H9 (cell line): ENCODE measurements at regions not wholly inside any gene's neighbourhood (a gene's known extent, or its start where the extent isn't known, plus 50 kb on each side); places are given as distances from the start of the nearest gene placed in this dataset.

Experiments
- DNase-seq: peaks from one replicate; pipeline ENCODE4 v3.0.0-alpha.2; 2017
- H2AFZ ChIP-seq: one replicate; pipeline ENCODE4 v1.6.1; 2013; ENCODE audit warnings: mild to moderate bottlenecking, low read length, control low read depth, moderate library complexity
- H2AK5ac ChIP-seq: 2 replicates; pipeline ENCODE4 v1.6.1; 2013; ENCODE audit warnings: low read length, control low read depth, mixed read lengths; ENCODE audit not compliant: insufficient read length
- H2BK120ac ChIP-seq: one replicate; pipeline ENCODE4 v1.6.1; 2013; ENCODE audit warnings: low read depth, mild to moderate bottlenecking, low read length, control low read depth, inconsistent platforms; ENCODE audit not compliant: poor library complexity, severe bottlenecking
- H2BK12ac ChIP-seq: 2 replicates; pipeline ENCODE4 v1.6.1; 2013; ENCODE audit warnings: low read length, control low read depth, mixed read lengths, low read depth; ENCODE audit not compliant: insufficient read length
- H2BK15ac ChIP-seq: 2 replicates; pipeline ENCODE4 v1.6.1; 2013; ENCODE audit warnings: low read depth, low read length, control low read depth
- H2BK20ac ChIP-seq: one replicate; pipeline ENCODE4 v1.6.1; 2013; ENCODE audit warnings: low read depth, mild to moderate bottlenecking, low read length, control low read depth, inconsistent platforms; ENCODE audit not compliant: poor library complexity, severe bottlenecking
- H2BK5ac ChIP-seq: 2 replicates; pipeline ENCODE4 v1.6.1; 2013; ENCODE audit warnings: low read length, control low read depth, mixed read lengths; ENCODE audit not compliant: insufficient read length
- H3K14ac ChIP-seq: 2 replicates; pipeline ENCODE4 v1.6.1; 2013; ENCODE audit warnings: low read length, control low read depth; ENCODE audit not compliant: insufficient read depth
- H3K18ac ChIP-seq: 2 replicates; pipeline ENCODE4 v1.6.1; 2013; ENCODE audit warnings: low read depth, mild to moderate bottlenecking, mixed read lengths, low read length, control low read depth; ENCODE audit not compliant: insufficient read length
- H3K23ac ChIP-seq: 2 replicates; pipeline ENCODE4 v1.6.1; 2013; ENCODE audit warnings: low read length, control low read depth, mixed read lengths, low read depth; ENCODE audit not compliant: insufficient read length
- H3K23me2 ChIP-seq: 2 replicates; pipeline ENCODE4 v1.6.1; 2013; ENCODE audit warnings: low read depth, mild to moderate bottlenecking, mixed read lengths, low read length, control low read depth; ENCODE audit not compliant: insufficient read length, poor library complexity, severe bottlenecking
- H3K27ac ChIP-seq: 2 replicates; pipeline ENCODE4 v1.5.1; 2013; ENCODE audit warnings: low read length, control low read depth, mixed read lengths, low read depth; ENCODE audit not compliant: insufficient read length
- H3K27me3 ChIP-seq: 2 replicates; pipeline ENCODE4 v1.6.1; 2013; ENCODE audit warnings: low read length, control low read depth, inconsistent platforms; ENCODE audit not compliant: insufficient read depth
- H3K4ac ChIP-seq: 2 replicates; pipeline ENCODE4 v1.6.1; 2013; ENCODE audit warnings: low read depth, mild to moderate bottlenecking, control low read depth, inconsistent platforms, low read length, moderate library complexity
- H3K4me1 ChIP-seq: 2 replicates; pipeline ENCODE4 v1.6.1; 2013; ENCODE audit warnings: low read length, control low read depth, inconsistent platforms; ENCODE audit not compliant: insufficient read depth
- H3K4me2 ChIP-seq: 2 replicates; pipeline ENCODE4 v1.6.1; 2013; ENCODE audit warnings: low read length, control low read depth, mixed read lengths; ENCODE audit not compliant: insufficient read length, insufficient read depth
- H3K56ac ChIP-seq: 2 replicates; pipeline ENCODE4 v1.6.1; 2013; ENCODE audit warnings: low read depth, mild to moderate bottlenecking, mixed read lengths, low read length, control low read depth; ENCODE audit not compliant: insufficient read length
- H3K79me1 ChIP-seq: 2 replicates; pipeline ENCODE4 v1.6.1; 2013; ENCODE audit warnings: low read depth, mild to moderate bottlenecking, moderate library complexity, low read length, control low read depth, inconsistent platforms; ENCODE audit not compliant: insufficient read depth, poor library complexity, severe bottlenecking
- H3K79me2 ChIP-seq: 2 replicates; pipeline ENCODE4 v1.6.1; 2013; ENCODE audit warnings: low read length, control low read depth, inconsistent platforms; ENCODE audit not compliant: insufficient read depth
- H3K9ac ChIP-seq: 2 replicates; pipeline ENCODE4 v1.6.1; 2013; ENCODE audit warnings: low read length, control low read depth, mixed read lengths; ENCODE audit not compliant: insufficient read length; ENCODE audit errors: extremely low read depth
- H3K9me3 ChIP-seq: one replicate; pipeline ENCODE4 v1.6.1; 2013; ENCODE audit warnings: low read depth, low read length, inconsistent platforms; ENCODE audit not compliant: control insufficient read depth
- H3T11ph ChIP-seq: one replicate; pipeline ENCODE4 v1.6.1; 2013; ENCODE audit warnings: mild to moderate bottlenecking, low read length, control low read depth, inconsistent platforms
- H4K20me1 ChIP-seq: one replicate; pipeline ENCODE4 v1.6.1; 2013; ENCODE audit not compliant: control insufficient read depth, insufficient read length, insufficient read depth
- H4K5ac ChIP-seq: 2 replicates; pipeline ENCODE4 v1.6.1; 2013; ENCODE audit warnings: low read depth, mild to moderate bottlenecking, mixed read lengths, low read length, control low read depth; ENCODE audit not compliant: insufficient read length
- H4K8ac ChIP-seq: replicated peaks from 2 replicates; pipeline ENCODE4 v1.6.1; 2013; ENCODE audit warnings: low read length, control low read depth, mixed read lengths, low read depth; ENCODE audit not compliant: insufficient read length
- H4K91ac ChIP-seq: 2 replicates; pipeline ENCODE4 v1.6.1; 2013; ENCODE audit warnings: low read depth, mild to moderate bottlenecking, moderate library complexity, mixed read lengths, low read length, control low read depth; ENCODE audit not compliant: insufficient read length
- H3K27ac Mint-ChIP-seq, 3 experiments: 2 replicates in 2 of 3; 3 replicates in 1 of 3; pipeline ENCODE4 v1.8.0; 2020 to 2021; ENCODE audit warnings: mixed read lengths in 3 of 3, mild to moderate bottlenecking in 1 of 3, moderate library complexity in 1 of 3
- H3K27me3 Mint-ChIP-seq: 2 replicates; pipeline ENCODE4 v1.8.0; 2021; ENCODE audit warnings: low read depth, mild to moderate bottlenecking, moderate library complexity, mixed read lengths
- H3K36me3 Mint-ChIP-seq, 3 experiments: 2 replicates in 2 of 3; 3 replicates in 1 of 3; pipeline ENCODE4 v1.8.0; 2020 to 2021; ENCODE audit warnings: low read depth in 3 of 3, mixed read lengths in 3 of 3; ENCODE audit not compliant: insufficient read depth in 1 of 3
- H3K4me1 Mint-ChIP-seq, 2 experiments: 2 replicates each; pipeline ENCODE4 v1.8.0; 2020; ENCODE audit warnings: mixed read lengths in 2 of 2
- H3K4me3 Mint-ChIP-seq, 2 experiments: 2 replicates in 1 of 2; 3 replicates in 1 of 2; pipeline ENCODE4 v1.8.0; 2020 to 2021; ENCODE audit warnings: mild to moderate bottlenecking in 2 of 2, mixed read lengths in 2 of 2, moderate library complexity in 1 of 2
- H3K9me3 Mint-ChIP-seq, 2 experiments: 2 replicates in 1 of 2; 3 replicates in 1 of 2; pipeline ENCODE4 v1.8.0; 2020; ENCODE audit warnings: mild to moderate bottlenecking in 2 of 2, mixed read lengths in 2 of 2, moderate library complexity in 1 of 2
- WGBS: extraction: QIAGEN DNeasy Blood & Tissue Kit; methylation state at CpG from one replicate; pipeline ENCODE4 v1.1.7; 2013; ENCODE audit warnings: missing lambda C conversion rate, low lambda C conversion rate, mixed read lengths; ENCODE audit not compliant: insufficient read length; ENCODE audit errors: extremely low coverage; 5-methylcytosine and 5-hydroxymethylcytosine counted together
- TF ChIP-seq, protein P1 (sequence below): fragments of 200-600 bp; sonication (generic); conservative IDR thresholded peaks from 3 replicates; pipeline ENCODE4 v1.8.0; 2021; ENCODE audit warnings: antibody characterized with exemption, mild to moderate bottlenecking

DNA sequence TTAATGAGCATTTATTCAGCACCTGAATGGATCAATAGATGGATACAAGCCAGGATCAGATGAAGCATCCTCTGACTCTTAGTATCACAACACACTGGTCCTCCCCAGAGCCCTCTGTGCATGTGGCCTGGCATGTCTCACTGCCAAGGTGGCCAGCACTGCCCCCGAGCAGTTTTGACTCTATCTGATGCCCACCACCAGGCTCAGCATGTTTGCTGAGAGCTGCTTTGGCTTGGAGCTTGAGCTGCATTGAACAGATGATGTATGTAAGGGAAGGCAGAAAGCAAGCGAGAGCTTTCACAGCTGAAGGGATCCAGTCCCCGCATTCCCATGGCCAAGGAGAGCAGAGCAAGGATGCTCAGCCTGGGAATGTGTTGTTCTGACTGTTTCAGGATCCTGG, 320.3 kb downstream of the BUD13 start:
- H3K56ac ChIP-seq, result no peak overlapping the region
- TF ChIP-seq, protein P1, sequence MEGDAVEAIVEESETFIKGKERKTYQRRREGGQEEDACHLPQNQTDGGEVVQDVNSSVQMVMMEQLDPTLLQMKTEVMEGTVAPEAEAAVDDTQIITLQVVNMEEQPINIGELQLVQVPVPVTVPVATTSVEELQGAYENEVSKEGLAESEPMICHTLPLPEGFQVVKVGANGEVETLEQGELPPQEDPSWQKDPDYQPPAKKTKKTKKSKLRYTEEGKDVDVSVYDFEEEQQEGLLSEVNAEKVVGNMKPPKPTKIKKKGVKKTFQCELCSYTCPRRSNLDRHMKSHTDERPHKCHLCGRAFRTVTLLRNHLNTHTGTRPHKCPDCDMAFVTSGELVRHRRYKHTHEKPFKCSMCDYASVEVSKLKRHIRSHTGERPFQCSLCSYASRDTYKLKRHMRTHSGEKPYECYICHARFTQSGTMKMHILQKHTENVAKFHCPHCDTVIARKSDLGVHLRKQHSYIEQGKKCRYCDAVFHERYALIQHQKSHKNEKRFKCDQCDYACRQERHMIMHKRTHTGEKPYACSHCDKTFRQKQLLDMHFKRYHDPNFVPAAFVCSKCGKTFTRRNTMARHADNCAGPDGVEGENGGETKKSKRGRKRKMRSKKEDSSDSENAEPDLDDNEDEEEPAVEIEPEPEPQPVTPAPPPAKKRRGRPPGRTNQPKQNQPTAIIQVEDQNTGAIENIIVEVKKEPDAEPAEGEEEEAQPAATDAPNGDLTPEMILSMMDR, result no peak

More for the DNA sequence above, 320.3 kb downstream of the BUD13 start:
- Histone ChIP-seq H3K23me2 (no peaks in the 10 kb centered on the region), H2BK15ac (no peak overlapping the region), H4K8ac (no peak overlapping the region), H2BK120ac (no peak overlapping the region), H3K9me3 (peaks cover 4% of the 10 kb centered on the region), H2AFZ (no peak overlapping the region), H3T11ph (no peak overlapping the region), H3K27me3 (no peaks in the 10 kb centered on the region), H3K23ac (no peak overlapping the region), H3K14ac (no peak overlapping the region), H3K4me2 (no peak overlapping the region), H2BK5ac (no peak overlapping the region), H2BK12ac (no peak overlapping the region), H4K5ac (no peak overlapping the region), H4K20me1 (no peaks in the 10 kb centered on the region), H3K79me1 (no peaks in the 10 kb centered on the region), H2AK5ac (no peak overlapping the region), H2BK20ac (no peak overlapping the region), H3K9ac (no peak overlapping the region), H3K4me1 (peaks cover 3% of the 10 kb centered on the region; the same call in 1 of the 2 replicates), H3K4ac (no peak overlapping the region), H4K91ac (no peak overlapping the region), H3K27ac (no peak overlapping the region), H3K79me2 (no peaks in the 10 kb centered on the region), H3K18ac (no peak overlapping the region)
- H3K27me3 Mint-ChIP-seq, result peaks cover 7% of the 10 kb centered on the region
- H3K4me1 Mint-ChIP-seq, result peaks cover 48 to 57% of the 10 kb centered on the region in 2 experiments
- peaks cover 27 to 29% of the 10 kb centered on the region in 2 experiments for H3K9me3 Mint-ChIP-seq
- WGBS, result no CpG with 5 or more reads among the region's 3 CpGs
- H3K27ac Mint-ChIP-seq, result no peak overlapping the region
- no peak for DNase-seq
- H3K4me3 Mint-ChIP-seq, result no peak overlapping the region
- H3K36me3 Mint-ChIP-seq, result peaks cover 10 to 23% (median 15%) of the 10 kb centered on the region in 3 experiments
